K562 (cell line): ENCODE measurements at regions not wholly inside any gene's neighbourhood (a gene's known extent, or its start where the extent isn't known, plus 50 kb on each side); places are given as distances from the start of the nearest gene placed in this dataset.

Experiments
- ATF3 ChIP-seq, 2 experiments: fragments of 450-650 bp in 1 of 2; sonication (generic) in 1 of 2; formaldehyde crosslinking in 1 of 2; IDR thresholded peaks in 1 of 2; conservative IDR thresholded peaks in 1 of 2; 2 replicates each; pipeline versions ENCODE4 v1.6.1 to v1.8.1; 2016 to 2023; ENCODE audit warnings: mild to moderate bottlenecking in 2 of 2, moderate library complexity in 2 of 2, inconsistent platforms in 1 of 2, missing genetic modification reagents in 1 of 2
- MEIS2 ChIP-seq: fragments of 450-650 bp; IDR thresholded peaks from 2 replicates; pipeline ENCODE4 v1.6.1; 2014; ENCODE audit warnings: mild to moderate bottlenecking; ENCODE audit not compliant: partially characterized antibody
- NRF1 ChIP-seq, 2 experiments: fragments of 450-650 bp; IDR thresholded peaks in 1 of 2; conservative IDR thresholded peaks in 1 of 2; 2 replicates each; pipeline ENCODE4 v1.6.1; 2014; ENCODE audit warnings: mild to moderate bottlenecking in 2 of 2
- PHF8 ChIP-seq: fragments of 200-600 bp; sonication (generic); IDR thresholded peaks from 2 replicates; pipeline ENCODE4 v1.6.1; 2012; ENCODE audit warnings: mixed run types, mild to moderate bottlenecking, inconsistent platforms, low read length, moderate library complexity, borderline replicate concordance
- POLR2AphosphoS2 ChIP-seq: IDR thresholded peaks from 2 replicates; pipeline ENCODE4 v1.6.1; 2012; ENCODE audit warnings: low read length, improper control_type of control experiment
- POLR2AphosphoS5 ChIP-seq: IDR thresholded peaks from 2 replicates; pipeline ENCODE4 v1.6.1; 2011; ENCODE audit warnings: mild to moderate bottlenecking, low read depth, low read length, moderate library complexity; ENCODE audit not compliant: control insufficient read depth, insufficient read depth
- RBM25 ChIP-seq: fragments of 200-400 bp; formaldehyde crosslinking; IDR thresholded peaks from 2 replicates; pipeline ENCODE4 v1.6.1; 2018; ENCODE audit warnings: low read length, low read depth, moderate library complexity; ENCODE audit not compliant: severe bottlenecking
- RFX5 ChIP-seq: IDR thresholded peaks from 2 replicates; pipeline ENCODE4 v1.6.1; 2011; ENCODE audit warnings: low read depth, mild to moderate bottlenecking, improper control_type of control experiment, low read length
- TBP ChIP-seq: optimal IDR thresholded peaks from 2 replicates; pipeline ENCODE3; 2011; ENCODE audit warnings: low read depth, low read length, improper control_type of control experiment
- ZBTB40 ChIP-seq, 2 experiments: fragments of 450-650 bp in 1 of 2; sonication (generic) in 1 of 2; formaldehyde crosslinking in 1 of 2; IDR thresholded peaks; 2 replicates each; pipeline versions ENCODE4 v1.7.1 to v1.9.0; 2016 to 2022; ENCODE audit warnings: inconsistent platforms in 1 of 2, mild to moderate bottlenecking in 1 of 2, missing genetic modification reagents in 1 of 2
- ZEB2 ChIP-seq: fragments of 450-650 bp; IDR thresholded peaks from 2 replicates; pipeline ENCODE4 v1.6.1; 2016
- TF ChIP-seq, protein P1 (sequence below), 2 experiments: fragments of 200-800 bp in 1 of 2; sonication (Bioruptor generic) in 1 of 2; sonication (generic) in 1 of 2; formaldehyde crosslinking in 1 of 2; IDR thresholded peaks in 1 of 2; conservative IDR thresholded peaks in 1 of 2; 2 replicates each; pipeline versions ENCODE4 v1.5.0 to v1.6.1; 2016 to 2020; ENCODE audit warnings: missing compliant biosample characterization in 1 of 2, missing genetic modification characterization in 1 of 2, missing genetic modification reagents in 1 of 2

DNA sequence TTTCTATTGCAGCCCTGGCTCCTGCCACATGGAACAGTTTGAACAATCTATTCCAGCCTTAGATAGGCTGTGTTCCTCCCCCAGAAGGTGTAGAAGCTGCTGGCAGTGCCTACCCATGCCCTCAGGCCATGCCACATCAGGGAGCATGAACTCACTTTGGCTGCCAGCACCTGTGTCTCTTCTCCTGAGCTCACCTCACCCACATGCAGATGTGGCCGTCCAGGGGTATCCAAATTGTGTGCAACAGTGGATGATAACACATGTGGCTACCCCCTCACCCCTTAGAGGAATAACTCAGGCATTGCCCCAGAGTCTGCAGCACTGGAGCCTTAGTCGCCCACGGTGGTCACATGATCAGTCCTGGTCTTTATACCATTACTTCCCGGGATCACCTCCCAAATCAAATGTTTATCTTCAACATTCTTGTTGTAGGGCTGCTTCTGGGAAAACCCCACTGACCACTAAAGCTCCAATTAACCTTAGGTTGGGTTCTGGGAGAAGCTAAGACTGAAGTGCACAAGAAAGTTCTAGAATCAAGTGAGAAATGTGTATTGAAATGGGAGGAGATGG is 110.4 kb downstream of the BANF2 start:
- TF ChIP-seq POLR2AphosphoS5 (no peak), ZEB2 (no peak), MEIS2 (no peak), ATF3 (IDR thresholded peaks at IDR 0.05) (no peak), ATF3 (CRISPR knock-in tag; conservative IDR thresholded peaks at IDR 0.05) (no peak), POLR2AphosphoS2 (no peak), TBP (no peak), ZBTB40 (IDR thresholded peaks at IDR 0.05) (no peak), ZBTB40 (CRISPR knock-in tag; IDR thresholded peaks at IDR 0.05) (no peak), RBM25 (no peak), RFX5 (no peak), PHF8 (no peak), NRF1 (conservative IDR thresholded peaks at IDR 0.05 in 1 of 2, IDR thresholded peaks at IDR 0.05 in 1 of 2) (no peak)
- TF ChIP-seq, protein P1, sequence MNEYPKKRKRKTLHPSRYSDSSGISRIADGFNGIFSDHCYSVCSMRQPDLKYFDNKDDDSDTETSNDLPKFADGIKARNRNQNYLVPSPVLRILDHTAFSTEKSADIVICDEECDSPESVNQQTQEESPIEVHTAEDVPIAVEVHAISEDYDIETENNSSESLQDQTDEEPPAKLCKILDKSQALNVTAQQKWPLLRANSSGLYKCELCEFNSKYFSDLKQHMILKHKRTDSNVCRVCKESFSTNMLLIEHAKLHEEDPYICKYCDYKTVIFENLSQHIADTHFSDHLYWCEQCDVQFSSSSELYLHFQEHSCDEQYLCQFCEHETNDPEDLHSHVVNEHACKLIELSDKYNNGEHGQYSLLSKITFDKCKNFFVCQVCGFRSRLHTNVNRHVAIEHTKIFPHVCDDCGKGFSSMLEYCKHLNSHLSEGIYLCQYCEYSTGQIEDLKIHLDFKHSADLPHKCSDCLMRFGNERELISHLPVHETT (CRISPR knock-in tag; conservative IDR thresholded peaks at IDR 0.05 in 1 of 2, IDR thresholded peaks at IDR 0.05 in 1 of 2) = no peak
